AG08395 (cell line): ENCODE measurements at regions not wholly inside any gene's neighbourhood (a gene's known extent, or its start where the extent isn't known, plus 50 kb on each side); places are given as distances from the start of the nearest gene placed in this dataset.
"Not testable (repeated sequence)": the region's sequence is repeated elsewhere in the genome, so short reads cannot be mapped to it uniquely, and the experiment has no call there.

ENCODE experiments used
- DNase-seq: peaks from one replicate; pipeline ENCODE4 v3.0.0; 2012; ENCODE audit warnings: mixed read lengths, low spot score

GRCh38 chr7:112982441-112983063, 104.1 kb downstream of the GPR85 start:
- no peak for DNase-seq

DNA sequence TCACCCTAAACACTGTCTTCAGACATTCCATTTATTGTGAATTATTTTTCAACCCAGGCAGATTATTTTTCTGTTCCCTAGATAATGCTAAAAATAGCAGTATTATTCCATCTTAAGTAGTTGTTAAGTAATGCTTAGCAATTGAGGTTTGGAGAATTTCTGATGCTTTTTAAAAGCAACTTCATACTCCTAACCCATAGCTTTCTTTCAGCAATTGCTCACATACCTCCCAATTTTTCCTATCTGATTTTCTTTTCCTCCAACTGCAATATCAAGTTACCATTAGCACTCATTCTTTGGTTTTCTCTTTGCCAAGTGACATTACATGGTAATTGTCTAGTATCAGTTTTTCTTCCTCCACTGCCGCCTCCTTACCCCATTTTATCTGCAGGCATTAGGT, 104.7 kb downstream of the GPR85 start:
- no peak for DNase-seq

DNA sequence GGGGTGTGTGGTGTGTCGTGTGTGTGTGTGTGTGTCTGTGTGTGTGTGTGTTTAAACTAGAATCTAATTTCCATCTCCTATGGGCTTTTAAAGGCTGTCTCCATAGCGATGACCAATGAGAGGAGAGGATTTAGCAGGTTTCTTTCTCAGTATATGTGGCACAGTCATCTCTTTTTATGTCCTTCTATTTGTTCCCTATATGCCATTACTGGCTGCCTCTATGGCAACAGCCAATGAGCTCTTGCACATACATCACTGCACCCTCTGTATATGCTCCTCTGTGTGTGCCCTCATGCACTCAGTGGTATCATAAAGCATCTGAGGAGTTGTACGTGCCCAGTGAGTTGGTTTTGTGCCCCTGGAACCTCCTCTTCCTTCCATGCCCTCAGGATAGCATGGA, 107.6 kb downstream of the GPR85 start:
- DNase-seq, result not testable (repeated sequence)

DNA sequence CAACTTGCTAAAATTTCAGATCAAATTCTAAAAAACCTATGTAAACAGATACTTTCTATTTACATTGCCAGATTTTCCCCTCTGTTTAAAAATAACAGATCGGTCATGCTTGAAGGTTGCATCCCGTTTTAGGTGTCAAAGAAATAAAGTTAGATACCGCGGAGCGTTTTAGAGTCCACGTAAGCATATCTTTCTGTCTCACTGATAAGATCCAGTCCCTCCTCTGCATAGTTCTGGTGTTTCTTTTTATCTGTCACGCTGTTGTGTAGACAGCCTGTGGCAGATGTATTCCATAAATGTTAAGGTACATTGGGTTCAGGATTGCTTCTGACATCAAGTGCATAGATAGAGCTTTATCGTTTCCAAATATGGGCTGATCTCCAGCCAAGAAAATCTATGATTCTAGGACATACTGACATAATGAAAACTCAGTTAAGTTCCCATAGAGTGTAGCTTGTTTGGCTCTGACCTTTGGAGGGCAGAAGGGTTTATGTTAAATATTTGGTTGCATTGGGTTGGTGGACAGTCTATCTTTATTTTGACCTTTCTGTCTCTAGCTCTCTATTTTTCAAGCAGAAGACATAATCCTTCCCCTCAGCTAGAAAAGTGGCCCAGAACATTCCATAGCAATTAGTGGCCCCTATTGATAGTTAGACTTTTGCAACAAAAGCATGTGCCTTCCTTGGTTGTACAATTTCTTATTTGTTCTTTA, 109.2 kb downstream of the GPR85 start:
- DNase-seq, result not testable (repeated sequence)

- DNase-seq, result no peak
Measured at GRCh38 chr7:112970771-112971170, 115.9 kb downstream of the GPR85 start.

- DNase-seq, result no peak
Measured at GRCh38 chr7:112969946-112970345, 116.7 kb downstream of the GPR85 start.

DNA sequence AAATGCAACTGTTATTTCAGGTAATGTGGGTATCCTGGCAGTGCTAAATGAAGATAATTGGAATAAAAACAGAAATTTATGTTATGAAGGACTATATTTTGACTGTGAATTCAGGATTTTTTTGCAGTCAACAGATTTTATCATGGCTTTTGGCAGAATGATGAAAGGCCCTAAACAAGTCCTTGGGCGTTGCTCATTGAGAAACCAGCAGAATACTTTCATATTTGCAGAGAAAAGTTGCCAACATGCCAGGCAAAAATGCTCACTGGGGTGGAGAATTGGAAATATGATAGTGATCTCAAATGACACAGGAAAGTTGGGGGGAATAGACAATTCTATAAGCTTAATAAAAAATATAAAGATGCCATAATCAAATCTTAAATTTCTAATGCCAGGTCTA, 121.1 kb downstream of the GPR85 start:
- DNase-seq, result no peak

- no peak for DNase-seq
Measured at GRCh38 chr7:112963634-112964033, 123.0 kb downstream of the GPR85 start.

- no peak for DNase-seq
Measured at GRCh38 chr7:112962815-112963214, 123.8 kb downstream of the GPR85 start.

DNA sequence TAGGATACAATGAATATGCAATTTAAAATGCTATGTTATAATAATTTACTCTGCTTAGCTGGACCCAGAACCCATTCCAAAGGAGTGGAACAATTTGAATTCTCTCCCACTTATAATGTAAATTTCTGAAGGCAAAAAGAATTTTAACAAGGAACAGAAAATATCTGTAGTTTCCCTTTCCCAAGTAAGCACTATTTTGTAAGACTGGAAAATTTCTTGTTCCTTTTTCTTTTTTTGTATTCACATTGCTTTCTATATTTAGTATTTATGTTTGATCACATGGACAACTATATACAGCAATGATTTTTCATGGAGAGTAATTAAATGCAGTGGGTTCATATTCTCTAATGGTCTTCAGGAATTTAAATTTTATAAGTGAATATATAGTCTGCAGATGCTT, 127.4 kb downstream of the GPR85 start:
- no peak for DNase-seq

GRCh38 chr7:112958775-112959174, 127.9 kb downstream of the GPR85 start:
- DNase-seq, result no peak

DNA sequence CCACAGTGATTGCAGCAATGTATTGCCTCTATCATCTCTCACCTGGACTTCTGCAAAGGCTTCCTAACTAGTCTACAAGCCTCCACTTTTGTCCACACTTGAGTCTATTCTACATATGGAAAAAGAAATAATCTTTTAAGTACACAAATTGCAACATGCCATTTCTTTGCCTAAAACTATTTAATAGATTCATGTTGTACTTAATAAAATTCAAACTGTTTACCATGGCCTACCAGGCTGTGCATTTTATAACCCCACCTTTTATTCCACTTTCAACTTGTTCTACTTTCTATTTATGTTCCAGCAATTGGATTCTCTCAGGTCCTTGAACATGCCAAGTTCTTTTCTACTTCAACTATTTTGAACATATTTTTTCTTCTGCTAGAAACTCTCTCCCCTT, 128.7 kb downstream of the GPR85 start:
- DNase-seq, result no peak

GRCh38 chr7:112953031-112953430, 133.6 kb downstream of the GPR85 start:
- not testable (repeated sequence) for DNase-seq

GRCh38 chr7:112951070-112951469, 135.6 kb downstream of the GPR85 start:
- DNase-seq, result no peak

DNA sequence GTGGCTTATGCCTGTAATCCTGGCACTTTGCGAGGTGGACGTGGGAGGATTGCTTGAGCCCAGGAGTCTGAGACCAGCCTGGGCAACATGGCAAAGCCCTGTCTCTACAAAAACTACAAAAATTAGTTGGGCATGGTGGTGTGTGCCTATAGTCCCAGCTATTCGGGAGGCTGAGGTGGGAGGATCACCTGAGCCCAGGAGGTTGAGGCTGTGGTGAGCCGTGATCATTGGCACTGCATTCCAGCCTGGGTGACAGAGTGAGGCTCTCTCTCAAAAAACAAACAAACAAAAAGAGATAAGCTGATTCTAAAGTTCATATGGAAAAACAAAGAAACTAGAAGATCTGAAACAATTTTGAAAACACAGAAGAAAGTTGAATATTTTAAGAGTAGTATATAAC, 136.9 kb downstream of the GPR85 start:
- DNase-seq, result not testable (repeated sequence)

- no peak for DNase-seq
Measured at GRCh38 chr7:112946350-112946749, 140.3 kb downstream of the GPR85 start.

- no peak for DNase-seq
Measured at GRCh38 chr7:112945046-112945445, 141.6 kb downstream of the GPR85 start.

DNA sequence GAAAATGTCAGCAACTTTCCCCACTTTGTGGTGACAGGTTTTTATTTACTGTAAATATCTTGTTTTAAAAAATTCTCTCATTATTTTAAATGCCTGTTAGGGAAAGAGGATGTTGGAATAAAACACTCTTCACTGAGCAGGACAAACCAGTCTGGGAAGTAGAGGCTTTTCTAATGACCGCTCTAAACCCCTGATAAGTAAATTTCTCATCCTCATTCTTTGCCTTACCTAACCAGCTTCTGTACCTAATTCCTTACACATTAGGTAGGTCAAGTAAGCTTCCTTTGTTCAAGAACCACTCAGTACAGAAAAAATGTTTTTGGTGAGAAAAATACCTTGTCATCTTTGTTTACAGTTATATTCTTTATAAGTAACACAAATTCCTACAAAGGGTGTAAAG, 143.6 kb downstream of the GPR85 start:
- DNase-seq, result no peak

DNA sequence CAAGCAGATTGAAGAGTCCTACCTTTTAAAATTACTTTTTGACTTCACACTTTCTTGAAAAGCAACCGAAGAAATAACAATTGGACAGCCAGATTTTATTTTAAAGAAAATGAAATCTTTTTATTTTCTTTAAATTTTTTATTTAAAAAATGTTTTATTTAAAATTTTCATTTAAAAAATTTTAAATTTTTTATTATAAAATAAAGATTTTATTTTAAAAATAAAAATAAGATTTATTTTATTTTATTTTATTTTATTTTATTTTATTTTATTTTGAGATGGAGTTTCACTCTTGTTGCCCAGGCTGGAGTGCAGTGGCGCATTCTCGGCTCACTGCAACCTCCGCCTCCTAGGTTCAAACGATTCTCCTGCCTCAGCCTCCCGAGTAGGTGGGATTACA, 144.5 kb downstream of the GPR85 start:
- not testable (repeated sequence) for DNase-seq

GRCh38 chr7:112940314-112940732, 146.3 kb downstream of the GPR85 start:
- no peak for DNase-seq

DNA sequence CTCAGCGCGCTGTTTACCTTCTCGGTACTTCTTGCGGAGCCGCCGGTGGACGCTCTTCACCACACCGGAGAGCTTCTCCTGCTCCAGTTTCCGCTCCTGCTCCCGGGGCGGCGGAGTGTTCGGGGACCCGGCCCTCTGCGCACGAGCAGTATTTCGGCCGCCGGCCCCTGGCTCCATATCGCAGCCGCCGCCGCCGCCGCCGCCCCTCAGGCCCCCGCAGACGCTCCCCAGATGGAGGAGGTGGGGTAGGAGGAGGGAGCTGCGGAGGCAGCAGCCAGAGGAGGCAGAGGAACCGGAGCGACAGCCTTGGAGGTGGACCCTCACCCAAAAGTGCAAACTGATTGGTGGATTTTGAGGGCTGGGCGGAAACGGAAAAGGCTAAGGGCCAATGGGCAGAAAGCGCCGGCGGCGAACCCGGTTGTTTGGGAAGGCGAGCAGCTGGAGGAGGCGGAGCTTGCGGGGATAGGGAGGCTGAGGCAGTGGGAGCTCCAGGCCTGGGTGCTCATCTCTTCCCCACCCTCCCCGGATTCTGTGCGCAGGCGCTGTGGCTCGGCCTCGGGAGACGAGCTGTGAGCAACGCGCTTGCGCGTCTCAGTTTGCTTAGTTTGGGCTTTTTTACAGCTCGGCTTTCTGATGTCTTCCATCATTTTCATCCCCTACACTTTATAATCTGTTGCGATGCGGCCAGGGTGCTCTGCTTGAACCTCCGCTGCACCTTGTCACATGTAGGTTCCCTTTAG, 146.9 kb downstream of the GPR85 start:
- peak; percentile 99 for DNase-seq

DNA sequence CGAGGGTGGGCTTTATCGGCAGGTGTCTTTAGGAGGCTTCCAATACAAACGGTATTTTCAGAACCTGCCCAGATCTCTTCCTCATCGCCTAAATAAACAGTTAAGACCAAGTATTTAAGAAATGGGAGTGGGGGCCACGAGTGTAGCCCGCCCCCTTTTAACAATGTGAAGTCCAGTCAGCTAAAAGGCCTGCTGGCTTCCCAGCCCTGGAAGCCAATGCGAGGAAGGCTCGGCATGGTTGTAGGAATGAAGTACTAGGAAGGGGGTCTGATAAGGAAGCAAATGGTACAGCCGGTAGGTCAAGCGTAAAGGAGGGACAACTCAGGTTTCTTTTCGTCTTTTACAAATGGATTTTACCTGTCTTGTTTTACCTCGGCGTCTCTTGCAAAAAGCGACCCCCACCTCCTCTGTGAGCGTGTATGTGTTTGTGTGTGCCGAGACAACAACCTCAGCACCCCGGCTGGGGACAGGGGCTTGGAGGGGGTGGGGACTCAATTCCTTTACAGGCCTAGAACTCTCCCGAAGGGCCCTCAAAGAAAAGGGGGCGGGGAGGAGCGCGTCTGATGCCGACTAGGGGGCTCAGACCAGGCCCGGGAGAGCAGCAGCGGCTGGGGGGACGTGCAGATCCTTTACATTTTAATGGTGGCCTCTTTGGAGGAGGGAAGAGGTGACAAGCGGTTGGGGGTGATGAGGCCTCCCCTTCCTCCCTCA, 147.6 kb downstream of the GPR85 start:
- DNase-seq, result peak; percentile 18
